ENCODE measurements at regions not wholly inside any gene's neighbourhood (a gene's known extent, or its start where the extent isn't known, plus 50 kb on each side); places are given as distances from the start of the nearest gene placed in this dataset.

DNA sequence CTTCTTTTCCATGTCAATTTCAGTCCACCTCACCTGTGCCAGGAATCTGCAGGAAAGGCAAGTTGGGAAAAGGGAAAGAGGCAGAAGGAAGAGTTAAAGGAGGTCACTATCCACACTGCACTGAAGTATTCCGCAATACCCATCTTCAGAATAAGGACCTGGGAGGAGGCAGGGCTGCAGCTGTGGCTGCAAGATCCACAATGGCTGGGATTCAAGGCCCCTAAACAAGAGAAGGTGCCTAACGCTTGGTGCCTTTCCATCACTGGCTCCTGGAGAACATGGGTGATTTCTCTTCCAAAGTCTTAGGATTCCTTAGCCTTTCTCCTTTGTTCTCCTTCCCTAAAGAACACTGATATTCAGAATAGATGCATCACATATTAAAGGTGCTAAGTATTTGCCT, 204.0 kb downstream of the GRIN2B start:
- TF ChIP-seq CEBPZ (IDR thresholded peaks at IDR 0.05; ENCODE audit: low read depth, low read length) = no peak
- no peak for TF ChIP-seq SREBF2 (IDR thresholded peaks at IDR 0.05; ENCODE audit: low read length)
- TF ChIP-seq, protein P1, sequence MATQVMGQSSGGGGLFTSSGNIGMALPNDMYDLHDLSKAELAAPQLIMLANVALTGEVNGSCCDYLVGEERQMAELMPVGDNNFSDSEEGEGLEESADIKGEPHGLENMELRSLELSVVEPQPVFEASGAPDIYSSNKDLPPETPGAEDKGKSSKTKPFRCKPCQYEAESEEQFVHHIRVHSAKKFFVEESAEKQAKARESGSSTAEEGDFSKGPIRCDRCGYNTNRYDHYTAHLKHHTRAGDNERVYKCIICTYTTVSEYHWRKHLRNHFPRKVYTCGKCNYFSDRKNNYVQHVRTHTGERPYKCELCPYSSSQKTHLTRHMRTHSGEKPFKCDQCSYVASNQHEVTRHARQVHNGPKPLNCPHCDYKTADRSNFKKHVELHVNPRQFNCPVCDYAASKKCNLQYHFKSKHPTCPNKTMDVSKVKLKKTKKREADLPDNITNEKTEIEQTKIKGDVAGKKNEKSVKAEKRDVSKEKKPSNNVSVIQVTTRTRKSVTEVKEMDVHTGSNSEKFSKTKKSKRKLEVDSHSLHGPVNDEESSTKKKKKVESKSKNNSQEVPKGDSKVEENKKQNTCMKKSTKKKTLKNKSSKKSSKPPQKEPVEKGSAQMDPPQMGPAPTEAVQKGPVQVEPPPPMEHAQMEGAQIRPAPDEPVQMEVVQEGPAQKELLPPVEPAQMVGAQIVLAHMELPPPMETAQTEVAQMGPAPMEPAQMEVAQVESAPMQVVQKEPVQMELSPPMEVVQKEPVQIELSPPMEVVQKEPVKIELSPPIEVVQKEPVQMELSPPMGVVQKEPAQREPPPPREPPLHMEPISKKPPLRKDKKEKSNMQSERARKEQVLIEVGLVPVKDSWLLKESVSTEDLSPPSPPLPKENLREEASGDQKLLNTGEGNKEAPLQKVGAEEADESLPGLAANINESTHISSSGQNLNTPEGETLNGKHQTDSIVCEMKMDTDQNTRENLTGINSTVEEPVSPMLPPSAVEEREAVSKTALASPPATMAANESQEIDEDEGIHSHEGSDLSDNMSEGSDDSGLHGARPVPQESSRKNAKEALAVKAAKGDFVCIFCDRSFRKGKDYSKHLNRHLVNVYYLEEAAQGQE (IDR thresholded peaks at IDR 0.05; ENCODE audit: low read depth, low read length) = no peak
- no peak for TF ChIP-seq RELA (IDR thresholded peaks at IDR 0.05; ENCODE audit: borderline replicate concordance, partially characterized antibody)

All from GM12878 (cell line).